Activated CD4-positive, alpha-beta memory T cell treated with anti-CD3 and anti-CD28 coated beads, Interleukin-2, amount 10 ng/mL, durations not matched to agents 7 days and 5 days (primary cell): ENCODE measurements at regions not wholly inside any gene's neighbourhood (a gene's known extent, or its start where the extent isn't known, plus 50 kb on each side); places are given as distances from the start of the nearest gene placed in this dataset.

Experiments
- CTCF ChIA-PET: fragments of 350-600 bp; sonication (Branson Sonifier 250); formaldehyde crosslinking; loops from one replicate; lab custom pipeline; 2021; ENCODE audit warnings: antibody characterized with exemption, inconsistent platforms; lab: Charles Lee
- POLR2A ChIA-PET: fragments of 350-600 bp; sonication (Branson Sonifier 250); formaldehyde crosslinking; loops from one replicate; lab custom pipeline; 2021; ENCODE audit warnings: antibody characterized with exemption; lab: Charles Lee
- DNase-seq: peaks from one replicate; pipeline ENCODE4 v3.0.0-alpha.2; 2020
- H3K27ac Mint-ChIP-seq: one replicate; pipeline ENCODE4 v1.8.0; 2021; ENCODE audit warnings: mild to moderate bottlenecking, mixed read lengths
- H3K27me3 Mint-ChIP-seq: one replicate; pipeline ENCODE4 v1.8.0; 2021; ENCODE audit warnings: mixed read lengths
- H3K36me3 Mint-ChIP-seq: one replicate; pipeline ENCODE4 v1.8.0; 2021; ENCODE audit warnings: low read depth, mixed read lengths
- H3K4me1 Mint-ChIP-seq: one replicate; pipeline ENCODE4 v1.8.0; 2021; ENCODE audit warnings: mixed read lengths
- H3K4me3 Mint-ChIP-seq: one replicate; pipeline ENCODE4 v1.8.0; 2021; ENCODE audit warnings: mild to moderate bottlenecking, mixed read lengths
- H3K9me3 Mint-ChIP-seq: one replicate; pipeline ENCODE4 v1.8.0; 2021; ENCODE audit warnings: mixed read lengths

DNA sequence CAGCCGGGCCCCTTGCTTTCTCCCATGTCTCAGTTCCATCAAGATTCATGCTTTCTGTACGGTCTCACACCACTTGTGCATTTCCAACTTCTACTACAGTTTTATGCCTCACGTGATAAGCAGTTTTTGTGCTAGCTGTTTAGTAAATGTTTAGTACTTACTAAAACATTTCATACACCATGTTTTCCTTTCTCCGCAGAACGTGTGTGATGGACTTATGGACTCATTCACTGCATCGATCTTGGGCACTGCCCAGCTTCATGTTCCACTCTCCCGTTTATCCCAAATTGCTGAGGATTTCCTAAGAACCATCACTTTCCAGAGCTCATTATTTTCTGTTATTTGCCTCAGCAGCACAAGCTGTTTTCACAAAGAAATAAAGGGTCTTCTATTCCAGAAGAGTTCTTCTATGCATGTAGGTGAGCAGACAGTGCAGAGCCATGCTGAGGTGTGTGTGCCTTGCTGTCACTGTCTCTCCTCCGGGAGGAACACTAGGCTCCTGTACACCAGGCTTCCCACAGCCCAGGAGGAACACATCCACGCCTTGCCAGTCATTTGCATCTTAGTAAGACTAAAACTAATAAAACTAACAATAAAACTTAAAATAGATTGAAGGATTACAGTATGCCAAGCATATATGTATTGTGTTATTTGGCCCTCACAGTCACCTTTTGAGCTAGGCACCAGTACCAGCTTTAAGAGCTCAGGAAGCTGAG is 90.3 kb upstream of the EEA1 start:
- no peaks in the 10 kb centered on the region for H3K9me3 Mint-ChIP-seq
- DNase-seq, result no peak
- no peak overlapping the region for H3K27ac Mint-ChIP-seq
- H3K4me3 Mint-ChIP-seq, result no peak overlapping the region
- ChIA-PET CTCF (interaction anchor here (1.2 to 1.4 kb wide), 2 partner anchors 377 to 400 kb away, joined by 3 to 4 read pairs; no protein-coding TSS in a partner anchor), POLR2A (no interaction called here)
- no peaks in the 10 kb centered on the region for H3K27me3 Mint-ChIP-seq
- H3K4me1 Mint-ChIP-seq, result no peaks in the 10 kb centered on the region
- H3K36me3 Mint-ChIP-seq, result no peaks in the 10 kb centered on the region

- Mint-ChIP-seq H3K36me3 (no peaks in the 10 kb centered on the region), H3K4me3 (no peak overlapping the region), H3K27ac (no peak overlapping the region), H3K27me3 (no peaks in the 10 kb centered on the region), H3K4me1 (no peaks in the 10 kb centered on the region), H3K9me3 (no peaks in the 10 kb centered on the region)
- CTCF ChIA-PET, result interaction anchor here (1.2 kb wide), 1 partner anchor 376 kb away, joined by 4 read pairs; no protein-coding TSS in a partner anchor
- DNase-seq, result no peak
- POLR2A ChIA-PET, result no interaction called here
Measured at GRCh38 chr12:93019975-93020630, 91.0 kb upstream of the EEA1 start.

DNA sequence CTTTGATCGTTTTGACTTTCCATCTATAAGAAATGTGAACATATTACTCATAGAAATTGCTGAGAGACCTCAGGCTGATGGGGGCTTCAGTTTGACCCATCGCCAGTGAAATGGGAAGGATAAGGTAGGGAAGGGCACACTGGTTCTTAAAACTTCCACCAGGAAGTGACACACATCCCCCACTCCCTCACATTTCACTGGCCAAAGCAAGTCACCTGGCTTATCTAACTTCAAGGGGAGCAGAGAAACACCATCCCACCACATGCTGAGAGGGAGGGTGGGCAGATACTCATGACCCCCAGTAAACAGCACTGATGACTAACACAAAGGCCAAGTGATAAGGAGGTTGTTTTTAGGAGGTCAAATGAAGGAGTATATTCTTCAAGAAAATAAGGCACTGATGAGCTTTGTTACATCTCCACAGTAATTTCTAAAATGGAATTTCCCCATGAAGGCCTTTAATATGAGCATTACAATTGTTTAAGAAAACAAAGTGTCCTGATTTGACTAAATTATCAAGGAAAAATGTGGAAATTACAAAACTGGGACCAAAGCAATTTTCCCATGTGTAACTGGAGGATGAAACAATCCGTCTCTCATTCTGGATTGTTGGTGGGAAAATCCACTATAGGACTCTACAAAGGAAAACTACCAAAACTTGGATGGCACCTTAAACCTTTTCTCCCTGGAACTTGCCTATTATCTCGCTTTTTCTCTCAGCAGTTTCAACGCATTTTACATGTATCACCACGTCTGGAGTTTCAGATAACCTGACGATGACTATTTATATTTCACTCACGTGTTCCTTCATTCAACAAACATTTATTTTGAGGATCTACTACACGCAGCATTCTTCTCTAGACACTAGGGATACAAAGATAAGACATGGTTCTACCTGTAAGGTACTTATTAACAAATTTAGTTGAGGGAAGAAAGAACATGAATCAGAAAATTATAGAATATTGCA is 91.8 kb upstream of the EEA1 start:
- H3K9me3 Mint-ChIP-seq, result no peaks in the 10 kb centered on the region
- POLR2A ChIA-PET, result no interaction called here
- DNase-seq, result no peak
- H3K27ac Mint-ChIP-seq, result no peak overlapping the region
- CTCF ChIA-PET, result interaction anchor here (1.2 kb wide), 1 partner anchor 376 kb away, joined by 4 read pairs; no protein-coding TSS in a partner anchor
- H3K36me3 Mint-ChIP-seq, result no peaks in the 10 kb centered on the region
- H3K27me3 Mint-ChIP-seq, result no peaks in the 10 kb centered on the region
- no peaks in the 10 kb centered on the region for H3K4me1 Mint-ChIP-seq
- H3K4me3 Mint-ChIP-seq, result no peak overlapping the region

- H3K4me3 Mint-ChIP-seq, result no peak overlapping the region
- H3K27me3 Mint-ChIP-seq, result no peaks in the 10 kb centered on the region
- H3K36me3 Mint-ChIP-seq, result no peaks in the 10 kb centered on the region
- DNase-seq, result no peak
- CTCF ChIA-PET, result no interaction called here
- H3K27ac Mint-ChIP-seq, result no peak overlapping the region
- H3K9me3 Mint-ChIP-seq, result no peaks in the 10 kb centered on the region
- no peaks in the 10 kb centered on the region for H3K4me1 Mint-ChIP-seq
- POLR2A ChIA-PET, result no interaction called here
Measured at GRCh38 chr12:93022603-93023340, 93.7 kb upstream of the EEA1 start.

DNA sequence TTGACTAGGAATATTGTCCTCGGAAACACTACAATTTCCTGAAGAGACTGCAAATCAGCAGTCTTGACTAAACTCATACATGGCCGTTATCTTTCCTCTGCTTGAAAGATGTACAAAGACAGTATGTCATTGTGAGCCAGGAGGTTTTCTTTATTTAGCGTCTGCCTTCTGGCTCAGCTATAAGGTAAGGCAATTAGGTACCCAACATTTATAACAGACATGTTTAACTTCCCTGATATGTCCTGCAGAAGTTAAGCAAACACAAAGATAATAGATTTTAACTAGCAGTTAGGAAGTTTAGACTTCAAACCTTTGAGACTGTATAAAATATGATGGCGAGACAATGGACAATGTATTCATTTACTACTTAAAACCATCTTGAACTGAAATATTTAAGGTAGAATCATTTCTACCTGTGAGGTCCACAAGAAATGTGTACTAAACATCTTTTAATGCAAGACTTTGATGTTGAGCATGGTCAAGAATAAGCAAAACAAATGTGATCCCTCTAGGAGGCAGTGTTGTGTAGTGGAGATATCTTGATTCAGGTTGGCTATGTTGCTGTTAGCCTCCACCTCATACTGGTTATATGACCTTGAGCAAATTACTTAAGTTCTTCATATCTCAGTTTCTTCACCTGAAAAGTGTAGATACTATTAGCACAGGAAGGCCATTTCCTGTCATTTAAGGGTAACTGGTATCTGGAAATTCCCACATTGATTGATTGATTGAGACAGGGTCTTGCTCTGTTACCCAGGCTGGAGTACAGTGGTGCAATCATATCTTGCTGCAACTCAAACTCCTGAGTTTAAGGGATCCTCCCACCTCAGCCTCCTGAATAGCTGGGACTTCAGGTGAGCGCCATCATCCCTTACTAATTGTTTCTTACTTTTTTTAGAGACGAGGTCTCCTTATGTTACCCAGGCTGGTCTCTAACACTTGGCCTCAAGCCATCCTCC is 96.3 kb upstream of the EEA1 start:
- Mint-ChIP-seq H3K27ac (no peak overlapping the region), H3K27me3 (peaks cover 3% of the 10 kb centered on the region), H3K4me1 (no peaks in the 10 kb centered on the region), H3K4me3 (no peak overlapping the region), H3K9me3 (no peaks in the 10 kb centered on the region), H3K36me3 (no peaks in the 10 kb centered on the region)
- ChIA-PET POLR2A (no interaction called here), CTCF (no interaction called here)
- no peak for DNase-seq

GRCh38 chr12:93027041-93027440 is 97.9 kb upstream of the EEA1 start:
- Mint-ChIP-seq H3K4me3 (no peak overlapping the region), H3K36me3 (no peaks in the 10 kb centered on the region), H3K27ac (no peak overlapping the region), H3K9me3 (no peaks in the 10 kb centered on the region), H3K4me1 (no peaks in the 10 kb centered on the region), H3K27me3 (peaks cover 3% of the 10 kb centered on the region)
- CTCF ChIA-PET, result interaction anchor here (1.0 kb wide), 1 partner anchor 12 kb away, joined by 3 read pairs; no protein-coding TSS in a partner anchor
- POLR2A ChIA-PET, result no interaction called here
- DNase-seq, result no peak

DNA sequence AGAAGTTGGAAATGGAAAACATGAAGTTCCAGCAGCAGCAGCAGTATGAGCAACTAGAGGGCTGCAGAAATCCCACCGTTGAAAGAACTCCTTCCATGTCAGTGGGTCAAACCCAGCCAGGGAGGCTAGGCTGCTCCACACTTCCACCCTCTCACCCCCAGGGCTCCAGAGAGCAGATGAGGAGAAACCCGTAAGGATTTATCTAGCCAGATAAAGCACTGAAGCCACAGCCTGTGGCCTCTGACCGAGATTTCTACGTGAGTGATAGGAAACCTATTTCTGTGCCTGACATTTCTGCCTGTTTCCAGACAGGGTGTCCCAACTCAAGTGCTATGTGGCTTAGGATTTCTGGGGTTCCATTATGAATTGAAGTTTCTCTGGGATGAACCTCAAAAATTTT is 100.0 kb upstream of the EEA1 start:
- CTCF ChIA-PET, result no interaction called here
- Mint-ChIP-seq H3K9me3 (no peaks in the 10 kb centered on the region), H3K36me3 (no peaks in the 10 kb centered on the region), H3K4me3 (no peak overlapping the region), H3K27ac (no peak overlapping the region), H3K4me1 (no peaks in the 10 kb centered on the region), H3K27me3 (peaks cover 3% of the 10 kb centered on the region)
- POLR2A ChIA-PET, result no interaction called here
- no peak for DNase-seq

DNA sequence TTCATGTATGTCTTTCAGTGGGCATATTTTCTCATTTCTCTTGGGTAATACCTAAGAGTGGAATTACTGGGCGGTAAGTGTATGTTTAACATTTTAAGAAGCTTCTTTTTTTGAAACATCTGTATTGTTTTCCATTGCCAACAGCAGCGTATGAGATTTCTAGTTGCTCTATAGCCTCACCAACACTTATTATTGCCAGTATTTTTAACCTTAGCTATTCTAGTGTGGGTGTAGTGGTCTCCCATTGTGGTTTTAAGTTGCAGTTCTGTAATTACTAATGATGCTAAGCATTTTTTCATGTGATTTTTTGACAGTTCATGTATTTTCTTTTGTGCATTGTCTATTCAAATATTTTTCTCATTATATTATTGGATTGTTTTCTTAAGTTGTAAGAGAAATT is 101.9 kb upstream of the EEA1 start:
- ChIA-PET POLR2A (no interaction called here), CTCF (no interaction called here)
- peaks cover 3% of the 10 kb centered on the region for H3K27me3 Mint-ChIP-seq
- no peaks in the 10 kb centered on the region for H3K9me3 Mint-ChIP-seq
- no peaks in the 10 kb centered on the region for H3K4me1 Mint-ChIP-seq
- no peaks in the 10 kb centered on the region for H3K36me3 Mint-ChIP-seq
- H3K27ac Mint-ChIP-seq, result no peak overlapping the region
- H3K4me3 Mint-ChIP-seq, result no peak overlapping the region
- DNase-seq, result no peak

DNA sequence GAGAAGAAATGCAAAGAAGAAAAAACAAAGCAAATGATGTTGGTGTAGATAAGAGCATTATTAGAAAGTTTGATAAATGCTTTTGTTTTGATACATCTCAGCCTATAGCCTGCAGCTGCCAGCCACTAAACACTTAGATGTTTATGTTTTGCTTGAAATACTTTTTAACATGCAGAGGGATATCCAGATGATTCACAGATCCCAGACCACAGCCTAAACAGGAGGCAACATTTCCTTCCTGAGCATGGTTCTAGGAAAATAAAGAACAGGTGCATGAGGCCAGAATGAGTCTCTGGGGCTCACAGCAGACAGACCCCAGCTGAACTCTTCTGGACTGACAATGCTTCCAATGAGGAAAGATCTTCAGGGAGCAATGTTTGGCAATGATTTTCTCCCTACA is 103.7 kb upstream of the EEA1 start:
- no peak overlapping the region for H3K4me3 Mint-ChIP-seq
- POLR2A ChIA-PET, result no interaction called here
- peaks cover 5% of the 10 kb centered on the region for H3K27me3 Mint-ChIP-seq
- H3K4me1 Mint-ChIP-seq, result no peaks in the 10 kb centered on the region
- no peak overlapping the region for H3K27ac Mint-ChIP-seq
- CTCF ChIA-PET, result no interaction called here
- no peaks in the 10 kb centered on the region for H3K36me3 Mint-ChIP-seq
- DNase-seq, result no peak
- H3K9me3 Mint-ChIP-seq, result no peaks in the 10 kb centered on the region

DNA sequence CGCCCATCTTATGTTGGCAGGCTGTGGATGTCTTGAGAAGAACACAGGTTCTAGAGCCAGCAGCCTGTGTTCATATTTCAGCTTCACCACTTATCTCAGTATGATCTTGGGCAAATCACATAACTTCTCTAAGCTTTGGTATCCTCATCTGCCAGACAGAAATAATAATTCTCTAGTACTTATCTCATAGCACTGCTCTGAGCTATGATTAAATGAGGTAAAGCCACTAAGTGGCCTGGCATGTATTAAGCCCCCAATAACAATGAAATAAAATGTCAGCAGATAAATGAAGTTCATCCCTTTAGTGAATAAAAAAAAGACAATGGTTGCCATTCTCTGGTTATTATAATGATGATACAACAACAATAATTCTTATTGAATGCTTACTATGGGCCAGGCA is 104.9 kb upstream of the EEA1 start:
- DNase-seq, result no peak
- CTCF ChIA-PET, result no interaction called here
- no peaks in the 10 kb centered on the region for H3K36me3 Mint-ChIP-seq
- no peak overlapping the region for H3K4me3 Mint-ChIP-seq
- H3K27me3 Mint-ChIP-seq, result peaks cover 5% of the 10 kb centered on the region
- POLR2A ChIA-PET, result no interaction called here
- H3K9me3 Mint-ChIP-seq, result no peaks in the 10 kb centered on the region
- no peaks in the 10 kb centered on the region for H3K4me1 Mint-ChIP-seq
- no peak overlapping the region for H3K27ac Mint-ChIP-seq

GRCh38 chr12:93039062-93039461 is 110.0 kb upstream of the EEA1 start:
- H3K27me3 Mint-ChIP-seq, result peaks cover 2% of the 10 kb centered on the region
- no peak overlapping the region for H3K4me3 Mint-ChIP-seq
- no peaks in the 10 kb centered on the region for H3K36me3 Mint-ChIP-seq
- DNase-seq, result no peak
- no peaks in the 10 kb centered on the region for H3K9me3 Mint-ChIP-seq
- H3K27ac Mint-ChIP-seq, result no peak overlapping the region
- ChIA-PET CTCF (no interaction called here), POLR2A (no interaction called here)
- H3K4me1 Mint-ChIP-seq, result no peaks in the 10 kb centered on the region

- DNase-seq, result no peak
- Mint-ChIP-seq H3K4me3 (no peak overlapping the region), H3K27me3 (peaks cover 2% of the 10 kb centered on the region), H3K27ac (no peak overlapping the region), H3K4me1 (no peaks in the 10 kb centered on the region), H3K9me3 (no peaks in the 10 kb centered on the region), H3K36me3 (no peaks in the 10 kb centered on the region)
- POLR2A ChIA-PET, result no interaction called here
- CTCF ChIA-PET, result no interaction called here
Measured at GRCh38 chr12:93039930-93040329, 110.8 kb upstream of the EEA1 start.
